C4-2B (cell line): ENCODE measurements at regions not wholly inside any gene's neighbourhood (a gene's known extent, or its start where the extent isn't known, plus 50 kb on each side); places are given as distances from the start of the nearest gene placed in this dataset.
"Not testable (repeated sequence)": the region's sequence is repeated elsewhere in the genome, so short reads cannot be mapped to it uniquely, and the experiment has no call there.

Experiments used
- H3K27ac ChIP-seq: fragments of 450-650 bp; 2 replicates; pipeline ENCODE4 v1.5.1; 2017
- CTCF ChIP-seq: fragments of 450-650 bp; conservative IDR thresholded peaks from 2 replicates; pipeline ENCODE4 v1.5.1; 2017; ENCODE audit warnings: mild to moderate bottlenecking
- ZFX ChIP-seq: fragments of 450-650 bp; IDR thresholded peaks from 2 replicates; pipeline ENCODE4 v1.6.1; 2017

- TF ChIP-seq ZFX = no peak
- TF ChIP-seq CTCF = no peak
- H3K27ac ChIP-seq = no peak overlapping the region
Measured at GRCh38 chr18:62460851-62461300, 61.9 kb upstream of the ZCCHC2 start.

- TF ChIP-seq CTCF (no peak), ZFX (no peak)
- no peak overlapping the region for H3K27ac ChIP-seq
Measured at GRCh38 chr18:62461591-62461990, 61.2 kb upstream of the ZCCHC2 start.

GRCh38 chr18:62464266-62464665, 58.6 kb upstream of the ZCCHC2 start:
- H3K27ac ChIP-seq = no peak overlapping the region
- no peak for TF ChIP-seq ZFX
- no peak for TF ChIP-seq CTCF

GRCh38 chr18:62469131-62469530, 53.7 kb upstream of the ZCCHC2 start:
- H3K27ac ChIP-seq = not testable (repeated sequence)
